Gastroesophageal sphincter (tissue), 3 donors: ENCODE measurements at regions not wholly inside any gene's neighbourhood (a gene's known extent, or its start where the extent isn't known, plus 50 kb on each side); places are given as distances from the start of the nearest gene placed in this dataset.

Source experiments
- EP300 ChIP-seq: sonication (generic); formaldehyde crosslinking; IDR thresholded peaks from one replicate; pipeline ENCODE4 v1.6.1; 2017; ENCODE audit warnings: antibody characterized with exemption, mild to moderate bottlenecking
- POLR2AphosphoS5 ChIP-seq: sonication (generic); formaldehyde crosslinking; IDR thresholded peaks from one replicate; pipeline ENCODE4 v1.6.1; 2017; ENCODE audit warnings: antibody characterized with exemption
- TF ChIP-seq, protein P1 (sequence below), 4 experiments: fragments of 200-600 bp in 2 of 4; fragments of 450-650 bp in 2 of 4; sonication (generic) in 1 of 4; IDR thresholded peaks; one replicate each; pipeline ENCODE4 v1.5.1; 2017 to 2019; ENCODE audit warnings: antibody characterized with exemption in 4 of 4, mild to moderate bottlenecking in 2 of 4, moderate library complexity in 2 of 4

DNA sequence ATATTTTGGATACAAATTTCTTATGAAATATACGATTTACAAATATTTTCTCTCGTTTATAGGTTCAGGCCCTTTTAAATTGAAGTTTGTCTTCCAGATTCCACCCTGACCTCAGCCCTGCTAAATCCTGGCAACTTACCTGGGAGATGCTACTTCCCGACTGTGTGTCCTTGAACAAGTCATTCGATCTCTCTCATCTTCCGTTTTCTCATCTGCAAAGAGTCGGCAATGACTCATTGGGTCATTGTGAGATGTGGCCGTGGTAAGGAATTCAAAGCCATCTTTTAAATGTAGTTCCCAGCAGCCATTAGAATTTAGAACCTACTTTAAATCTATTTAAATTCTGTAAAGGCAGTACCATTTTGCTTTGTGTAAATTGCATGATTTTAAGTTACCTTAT lies 72.5 kb downstream of the LHX2 start:
- TF ChIP-seq, protein P1, sequence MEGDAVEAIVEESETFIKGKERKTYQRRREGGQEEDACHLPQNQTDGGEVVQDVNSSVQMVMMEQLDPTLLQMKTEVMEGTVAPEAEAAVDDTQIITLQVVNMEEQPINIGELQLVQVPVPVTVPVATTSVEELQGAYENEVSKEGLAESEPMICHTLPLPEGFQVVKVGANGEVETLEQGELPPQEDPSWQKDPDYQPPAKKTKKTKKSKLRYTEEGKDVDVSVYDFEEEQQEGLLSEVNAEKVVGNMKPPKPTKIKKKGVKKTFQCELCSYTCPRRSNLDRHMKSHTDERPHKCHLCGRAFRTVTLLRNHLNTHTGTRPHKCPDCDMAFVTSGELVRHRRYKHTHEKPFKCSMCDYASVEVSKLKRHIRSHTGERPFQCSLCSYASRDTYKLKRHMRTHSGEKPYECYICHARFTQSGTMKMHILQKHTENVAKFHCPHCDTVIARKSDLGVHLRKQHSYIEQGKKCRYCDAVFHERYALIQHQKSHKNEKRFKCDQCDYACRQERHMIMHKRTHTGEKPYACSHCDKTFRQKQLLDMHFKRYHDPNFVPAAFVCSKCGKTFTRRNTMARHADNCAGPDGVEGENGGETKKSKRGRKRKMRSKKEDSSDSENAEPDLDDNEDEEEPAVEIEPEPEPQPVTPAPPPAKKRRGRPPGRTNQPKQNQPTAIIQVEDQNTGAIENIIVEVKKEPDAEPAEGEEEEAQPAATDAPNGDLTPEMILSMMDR (IDR thresholded peaks at IDR 0.05), result no peak
- TF ChIP-seq POLR2AphosphoS5 (no peak), EP300 (no peak)
